ENCODE measurements at regions not wholly inside any gene's neighbourhood (a gene's known extent, or its start where the extent isn't known, plus 50 kb on each side); places are given as distances from the start of the nearest gene placed in this dataset.

DNA sequence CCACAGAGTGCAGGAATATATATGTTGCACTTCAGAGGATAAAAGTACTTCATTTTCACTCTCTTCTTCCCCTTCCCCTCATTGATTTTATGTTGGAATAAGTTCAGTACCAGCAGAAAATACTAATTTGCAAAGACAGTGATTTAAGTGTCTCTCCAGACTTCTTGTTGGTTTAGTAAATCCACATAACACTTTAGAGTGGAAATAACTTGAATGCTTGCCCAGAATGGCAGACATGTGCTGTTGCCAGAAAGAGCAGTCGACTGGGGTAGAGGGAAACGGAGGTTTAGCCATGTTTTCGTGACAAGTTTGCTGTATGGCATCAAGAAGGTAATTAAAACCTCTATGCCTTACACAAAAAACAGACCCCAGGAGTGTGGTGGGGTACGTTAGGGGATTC is 246.0 kb upstream of the CXCR4 start:
- Histone ChIP-seq H3K9me3 (replicated peaks; ENCODE audit: control insufficient read depth, insufficient read depth, low read depth, low read length) (no peaks in the 10 kb centered on the region), H3K79me2 (ENCODE audit: control insufficient read depth, insufficient read depth, low read length) (no peaks in the 10 kb centered on the region), H3K36me3 (ENCODE audit: control insufficient read depth, insufficient read depth, low read length) (no peaks in the 10 kb centered on the region), H2AFZ (ENCODE audit: low read depth, low read length) (no peak overlapping the region), H3K9me1 (ENCODE audit: control insufficient read depth, insufficient read depth, low read length) (no peaks in the 10 kb centered on the region), H4K20me1 (replicated peaks; ENCODE audit: control insufficient read depth, insufficient read depth, low read length) (no peaks in the 10 kb centered on the region), H3K27me3 (ENCODE audit: control insufficient read depth in 2 of 2, insufficient read depth in 2 of 2, low read length in 2 of 2) (peaks cover 0 to 9% of the 10 kb centered on the region in 2 experiments; a peak in 1 of 5 replicates), H3K27ac (ENCODE audit: extremely low read depth, low read depth, low read length) (no peak overlapping the region), H3K9ac (ENCODE audit: insufficient read depth in 1 of 2, low read depth in 2 of 2, low read length in 2 of 2) (no peak overlapping the region), H3K4me2 (ENCODE audit: insufficient read depth, low read length) (no peak overlapping the region), H3K4me3 (no peak overlapping the region), H3K4me1 (replicated peaks in 1 of 2; ENCODE audit: control insufficient read depth in 2 of 2, insufficient read depth in 2 of 2, low read length in 2 of 2) (no peaks in the 10 kb centered on the region)
- no peak for TF ChIP-seq ZFP36 (IDR thresholded peaks at IDR 0.05; ENCODE audit: low read depth, low read length, partially characterized antibody)
- no peak for TF ChIP-seq SMARCB1 (IDR thresholded peaks at IDR 0.05; ENCODE audit: insufficient read length, low read depth)
- no peak for TF ChIP-seq ZNF184 (CRISPR knock-in tag; IDR thresholded peaks at IDR 0.05)
- no peak for TF ChIP-seq EP300 (IDR thresholded peaks at IDR 0.05; ENCODE audit: low read length)
- TF ChIP-seq, protein P1, sequence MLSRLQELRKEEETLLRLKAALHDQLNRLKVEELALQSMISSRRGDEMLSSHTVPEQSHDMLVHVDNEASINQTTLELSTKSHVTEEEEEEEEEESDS (CRISPR knock-in tag; IDR thresholded peaks at IDR 0.05): no peak
- TF ChIP-seq MEIS2 (IDR thresholded peaks at IDR 0.05; ENCODE audit: partially characterized antibody): no peak
- no peak for TF ChIP-seq ZNF165 (CRISPR knock-in tag; IDR thresholded peaks at IDR 0.05; ENCODE audit: borderline replicate concordance)
- TF ChIP-seq FOXM1 (IDR thresholded peaks at IDR 0.05; ENCODE audit: low read depth): no peak
- TF ChIP-seq FOXM1 (CRISPR knock-in tag; IDR thresholded peaks at IDR 0.05; ENCODE audit: low read depth): no peak
- TF ChIP-seq, protein P2, sequence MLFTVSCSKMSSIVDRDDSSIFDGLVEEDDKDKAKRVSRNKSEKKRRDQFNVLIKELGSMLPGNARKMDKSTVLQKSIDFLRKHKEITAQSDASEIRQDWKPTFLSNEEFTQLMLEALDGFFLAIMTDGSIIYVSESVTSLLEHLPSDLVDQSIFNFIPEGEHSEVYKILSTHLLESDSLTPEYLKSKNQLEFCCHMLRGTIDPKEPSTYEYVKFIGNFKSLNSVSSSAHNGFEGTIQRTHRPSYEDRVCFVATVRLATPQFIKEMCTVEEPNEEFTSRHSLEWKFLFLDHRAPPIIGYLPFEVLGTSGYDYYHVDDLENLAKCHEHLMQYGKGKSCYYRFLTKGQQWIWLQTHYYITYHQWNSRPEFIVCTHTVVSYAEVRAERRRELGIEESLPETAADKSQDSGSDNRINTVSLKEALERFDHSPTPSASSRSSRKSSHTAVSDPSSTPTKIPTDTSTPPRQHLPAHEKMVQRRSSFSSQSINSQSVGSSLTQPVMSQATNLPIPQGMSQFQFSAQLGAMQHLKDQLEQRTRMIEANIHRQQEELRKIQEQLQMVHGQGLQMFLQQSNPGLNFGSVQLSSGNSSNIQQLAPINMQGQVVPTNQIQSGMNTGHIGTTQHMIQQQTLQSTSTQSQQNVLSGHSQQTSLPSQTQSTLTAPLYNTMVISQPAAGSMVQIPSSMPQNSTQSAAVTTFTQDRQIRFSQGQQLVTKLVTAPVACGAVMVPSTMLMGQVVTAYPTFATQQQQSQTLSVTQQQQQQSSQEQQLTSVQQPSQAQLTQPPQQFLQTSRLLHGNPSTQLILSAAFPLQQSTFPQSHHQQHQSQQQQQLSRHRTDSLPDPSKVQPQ (CRISPR knock-in tag; IDR thresholded peaks at IDR 0.05; ENCODE audit: borderline replicate concordance): no peak
- TF ChIP-seq ZNF764 (CRISPR knock-in tag; IDR thresholded peaks at IDR 0.05; ENCODE audit: low read depth): no peak
- TF ChIP-seq MXI1 (IDR thresholded peaks at IDR 0.05; ENCODE audit: low read depth, low read length): no peak
- TF ChIP-seq ZNF124 (CRISPR knock-in tag; IDR thresholded peaks at IDR 0.05): no peak
- no peak for TF ChIP-seq NCOR1 (IDR thresholded peaks at IDR 0.05)
- no peak for TF ChIP-seq SPI1 (IDR thresholded peaks at IDR 0.05; ENCODE audit: borderline replicate concordance, low read depth, low read length)
- no peak for TF ChIP-seq SMARCA4 (IDR thresholded peaks at IDR 0.05)
- TF ChIP-seq, protein P3, sequence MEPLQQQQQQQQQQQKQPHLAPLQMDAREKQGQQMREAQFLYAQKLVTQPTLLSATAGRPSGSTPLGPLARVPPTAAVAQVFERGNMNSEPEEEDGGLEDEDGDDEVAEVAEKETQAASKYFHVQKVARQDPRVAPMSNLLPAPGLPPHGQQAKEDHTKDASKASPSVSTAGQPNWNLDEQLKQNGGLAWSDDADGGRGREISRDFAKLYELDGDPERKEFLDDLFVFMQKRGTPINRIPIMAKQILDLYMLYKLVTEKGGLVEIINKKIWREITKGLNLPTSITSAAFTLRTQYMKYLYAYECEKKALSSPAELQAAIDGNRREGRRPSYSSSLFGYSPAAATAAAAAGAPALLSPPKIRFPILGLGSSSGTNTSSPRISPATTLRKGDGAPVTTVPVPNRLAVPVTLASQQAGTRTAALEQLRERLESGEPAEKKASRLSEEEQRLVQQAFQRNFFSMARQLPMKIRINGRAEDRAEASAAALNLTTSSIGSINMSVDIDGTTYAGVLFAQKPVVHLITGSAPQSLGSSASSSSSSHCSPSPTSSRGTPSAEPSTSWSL (CRISPR knock-in tag; IDR thresholded peaks at IDR 0.05; ENCODE audit: borderline replicate concordance): no peak
- no peak for TF ChIP-seq ZNF785 (CRISPR knock-in tag; IDR thresholded peaks at IDR 0.05)
- TF ChIP-seq FUS (optimal IDR thresholded peaks at IDR 0.05; ENCODE audit: low read depth, low read length): no peak
- ChIA-PET CTCF (ENCODE audit: low intra/inter-chr PET ratio) (no interaction called here), POLR2A (no interaction called here)
- in situ Hi-C loops (cut with MboI): no loop called here
- BruUV-seq (replicated peaks): no TSS peak
- ATAC-seq (no peak), FAIRE-seq (no peak), DNase-seq (ENCODE audit: extremely low read depth in 1 of 4, low spot score in 3 of 4) (no peak)
- 0% methylated on average over 4 of the region's 4 CpGs for WGBS (ENCODE audit: insufficient coverage, low coverage, missing lambda C conversion rate)
- intact Hi-C loops (cut with micrococcal nuclease): no loop called here
